Stimulated activated naive CD4-positive, alpha-beta T cell treated with Interleukin-2 at 50 U/mL for 16 hours (primary cell): ENCODE measurements at regions not wholly inside any gene's neighbourhood (a gene's known extent, or its start where the extent isn't known, plus 50 kb on each side); places are given as distances from the start of the nearest gene placed in this dataset.

Experiments used
- DNase-seq: peaks from one replicate; lab custom pipeline; 2025; lab: John Stamatoyannopoulos, UW

DNA sequence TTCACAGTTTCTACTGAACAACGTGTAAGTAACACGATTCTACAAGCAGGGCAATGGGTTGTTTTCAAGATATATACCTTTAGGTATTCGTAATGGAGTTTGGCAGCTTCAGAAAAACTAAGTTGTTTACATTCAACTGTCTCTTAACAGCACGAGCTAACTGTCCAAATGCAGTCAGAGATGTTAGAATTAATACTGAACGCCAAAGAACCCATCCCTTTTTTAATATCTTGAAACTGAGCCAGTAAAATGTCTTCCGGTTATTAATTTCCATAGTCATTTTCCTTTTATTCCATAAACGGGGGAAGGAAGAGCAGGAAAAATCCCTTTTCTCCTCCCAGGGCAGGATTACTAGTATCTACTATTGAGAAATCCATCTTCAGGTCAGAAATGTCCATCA lies 129.0 kb upstream of the THBS1 start:
- no peak for DNase-seq

DNA sequence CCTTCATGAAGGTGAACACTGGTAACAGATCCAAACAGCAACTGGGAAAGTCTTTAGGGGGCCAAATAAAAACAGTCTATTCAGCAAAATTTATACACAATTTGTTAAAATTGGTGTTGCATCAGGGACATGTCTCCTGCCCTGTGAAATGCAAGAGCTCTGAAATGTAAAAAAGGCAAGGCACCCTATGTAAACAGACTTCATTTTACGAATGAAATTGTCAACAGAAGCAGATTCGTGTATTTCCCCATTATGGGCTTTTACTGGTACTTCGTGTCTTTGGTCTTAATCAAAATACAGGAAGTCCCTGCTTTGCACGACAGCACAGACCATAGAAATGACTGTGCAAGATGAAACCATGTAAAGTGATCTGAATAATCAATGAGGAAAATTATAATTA lies 127.3 kb upstream of the THBS1 start:
- no peak for DNase-seq

DNA sequence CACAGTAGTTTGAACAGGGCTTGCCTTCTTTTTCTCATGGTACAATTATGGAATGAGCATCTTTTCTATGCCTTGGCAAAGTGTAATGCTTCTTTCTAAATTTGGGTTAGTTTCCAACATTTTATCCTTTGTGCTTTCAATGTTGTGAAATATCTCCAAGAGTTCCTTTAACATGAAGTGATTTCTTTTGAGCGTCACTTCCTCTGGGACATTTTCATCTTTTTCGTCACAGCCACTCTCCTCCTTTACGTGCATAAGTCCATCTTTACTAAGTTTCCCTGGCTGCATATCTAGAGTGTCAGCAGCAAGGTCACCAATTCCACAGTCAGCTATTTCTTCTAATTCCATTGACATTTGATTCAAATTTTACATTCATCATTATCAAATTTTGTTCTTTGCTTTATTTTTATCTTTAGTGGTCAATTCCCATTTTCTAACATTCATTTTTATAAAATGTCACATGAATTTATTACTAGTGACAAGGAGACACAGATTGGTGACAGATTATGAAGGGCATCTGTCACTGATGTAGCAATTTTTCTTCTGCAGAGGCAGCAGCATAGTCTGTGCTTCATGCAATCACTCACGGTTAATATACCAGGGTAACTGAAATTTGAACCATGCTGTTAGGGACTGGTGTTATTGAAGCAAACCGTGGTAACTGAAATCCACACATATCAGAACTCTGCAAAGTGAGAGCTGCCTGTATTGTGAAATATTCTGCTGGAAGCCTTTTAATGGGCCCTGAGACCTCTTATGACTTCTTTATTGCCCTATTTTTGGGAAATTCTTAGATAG lies 126.5 kb upstream of the THBS1 start:
- no peak for DNase-seq

DNA sequence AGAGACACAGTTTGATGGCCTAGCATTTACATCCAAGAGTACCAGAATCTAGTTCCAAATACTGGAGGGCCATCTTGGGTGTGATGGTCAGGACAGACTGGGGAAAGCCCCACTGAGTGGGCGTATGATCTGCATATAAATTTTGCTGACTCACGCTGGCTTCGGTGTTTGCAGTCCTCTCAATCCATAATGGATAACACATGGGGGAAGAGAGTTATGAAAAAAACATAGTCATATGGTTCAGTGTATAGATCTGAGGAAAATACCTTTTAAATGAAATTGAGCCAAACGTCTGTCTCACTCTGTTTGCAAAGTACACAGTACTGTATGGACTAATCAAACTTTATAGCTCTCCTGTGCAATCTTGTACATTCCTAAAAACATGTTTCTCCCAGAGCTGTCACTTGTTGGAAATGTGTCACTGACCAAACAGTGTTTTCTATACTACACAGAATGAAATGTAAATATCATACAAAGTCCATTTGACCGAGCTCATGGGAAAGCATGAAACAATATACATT lies 125.3 kb upstream of the THBS1 start:
- no peak for DNase-seq

DNA sequence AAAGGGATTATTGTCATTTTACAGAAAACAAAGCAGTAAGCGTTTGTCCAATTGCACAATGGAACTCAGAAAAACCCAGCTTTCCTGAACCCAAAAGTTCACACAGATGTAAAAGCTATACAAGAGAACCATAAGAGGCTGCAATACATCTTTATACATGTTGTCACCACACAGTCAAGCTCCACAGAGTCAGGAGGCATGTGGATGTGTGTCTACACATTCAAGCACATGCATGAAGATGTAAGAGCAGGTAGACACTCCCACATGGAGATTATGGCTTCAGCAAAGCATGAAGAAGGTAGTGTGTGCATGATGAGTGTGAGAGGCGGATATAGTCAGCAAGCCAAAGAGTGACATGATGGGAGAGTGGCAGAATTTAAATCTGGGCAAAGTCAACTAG lies 124.7 kb upstream of the THBS1 start:
- DNase-seq, result no peak

DNA sequence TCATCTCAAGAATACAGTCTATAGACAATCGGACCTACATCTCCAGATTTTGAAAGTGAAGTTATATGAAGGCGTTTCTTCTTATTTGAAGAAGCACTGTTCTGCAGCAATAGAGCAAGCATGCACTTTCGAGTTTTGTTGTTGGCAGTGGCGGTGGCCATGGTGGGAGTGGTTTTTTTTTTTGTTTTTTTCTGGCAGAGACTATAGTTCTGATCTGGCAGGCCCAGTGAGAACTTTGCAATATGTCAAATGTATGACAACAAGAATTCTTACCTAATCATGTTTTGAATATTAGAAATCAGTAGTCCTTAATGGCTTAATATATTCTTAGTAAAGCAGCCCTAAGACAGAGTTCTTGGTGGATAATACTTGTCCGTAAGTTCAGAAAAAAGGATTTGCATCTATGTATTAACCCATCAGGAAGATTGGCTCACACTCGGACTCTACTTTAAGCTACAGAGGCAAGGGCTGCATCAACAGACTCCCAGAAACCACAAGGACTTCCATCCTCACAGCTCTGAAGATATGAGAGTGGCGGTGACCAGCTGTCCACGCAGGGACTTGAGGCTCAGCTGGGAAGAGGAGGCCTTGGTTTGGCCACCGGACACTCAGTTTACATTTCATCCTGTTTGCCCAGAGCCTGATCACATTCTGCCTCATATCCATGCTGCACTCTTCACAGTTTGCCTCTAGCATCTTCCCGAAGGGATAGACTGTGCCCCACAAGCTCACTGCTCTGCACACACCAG lies 124.1 kb upstream of the THBS1 start:
- DNase-seq, result no peak

DNA sequence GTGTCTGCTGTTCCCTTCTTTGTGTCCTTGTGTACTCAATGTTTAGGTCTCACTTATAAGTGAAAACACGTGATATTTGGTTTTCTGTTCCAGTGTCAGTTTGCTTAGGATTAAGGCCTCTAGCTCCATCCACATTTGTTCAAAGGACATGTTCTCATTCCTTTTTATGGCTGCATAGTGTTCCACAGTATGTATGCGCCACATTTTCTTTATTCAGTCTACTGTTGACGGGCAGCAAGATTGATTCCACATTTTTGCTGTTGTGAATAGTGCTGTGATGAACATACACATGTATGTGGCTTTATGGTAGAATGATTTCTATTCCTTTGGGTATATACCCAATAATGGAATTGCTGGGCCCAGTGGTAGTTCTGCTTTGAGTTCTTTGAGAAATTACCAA lies 122.7 kb upstream of the THBS1 start:
- no peak for DNase-seq

DNA sequence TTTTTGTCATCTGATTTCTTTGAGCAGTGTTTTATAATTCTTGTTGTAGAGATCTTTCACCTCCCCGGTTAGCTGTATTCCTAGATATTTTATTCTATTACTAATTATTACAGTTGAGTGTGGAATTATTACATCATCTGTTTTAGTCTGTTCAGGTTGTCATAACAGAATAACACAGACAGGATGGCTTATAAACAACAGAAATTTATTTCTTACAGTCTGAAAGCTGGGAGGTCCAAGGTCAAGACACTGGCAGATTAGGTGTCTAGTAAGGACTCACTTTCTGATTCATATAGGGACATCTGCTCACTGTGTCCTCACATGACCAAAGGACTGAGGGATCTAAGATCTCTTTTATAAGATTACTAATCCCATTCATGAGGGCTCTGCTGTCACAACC lies 121.3 kb upstream of the THBS1 start:
- DNase-seq, result no peak

DNA sequence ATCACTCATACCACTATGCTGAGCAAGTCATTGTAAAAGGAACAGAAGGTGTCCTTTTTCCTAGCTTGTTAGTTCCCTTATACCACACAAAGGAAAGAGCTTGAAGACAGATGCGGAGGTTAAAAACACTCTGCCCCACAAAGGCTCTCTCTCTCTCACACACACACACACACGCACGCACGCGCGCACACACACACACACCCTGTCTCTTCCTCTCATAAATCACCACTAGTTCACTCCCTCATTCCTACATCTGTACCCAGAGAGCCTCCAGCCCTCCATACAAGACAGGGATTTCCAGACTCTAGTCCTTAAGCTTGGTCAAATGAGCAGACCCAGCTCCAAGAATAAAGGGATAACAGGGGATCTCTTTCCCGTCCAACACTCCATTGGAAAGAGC lies 120.1 kb upstream of the THBS1 start:
- no peak for DNase-seq

DNA sequence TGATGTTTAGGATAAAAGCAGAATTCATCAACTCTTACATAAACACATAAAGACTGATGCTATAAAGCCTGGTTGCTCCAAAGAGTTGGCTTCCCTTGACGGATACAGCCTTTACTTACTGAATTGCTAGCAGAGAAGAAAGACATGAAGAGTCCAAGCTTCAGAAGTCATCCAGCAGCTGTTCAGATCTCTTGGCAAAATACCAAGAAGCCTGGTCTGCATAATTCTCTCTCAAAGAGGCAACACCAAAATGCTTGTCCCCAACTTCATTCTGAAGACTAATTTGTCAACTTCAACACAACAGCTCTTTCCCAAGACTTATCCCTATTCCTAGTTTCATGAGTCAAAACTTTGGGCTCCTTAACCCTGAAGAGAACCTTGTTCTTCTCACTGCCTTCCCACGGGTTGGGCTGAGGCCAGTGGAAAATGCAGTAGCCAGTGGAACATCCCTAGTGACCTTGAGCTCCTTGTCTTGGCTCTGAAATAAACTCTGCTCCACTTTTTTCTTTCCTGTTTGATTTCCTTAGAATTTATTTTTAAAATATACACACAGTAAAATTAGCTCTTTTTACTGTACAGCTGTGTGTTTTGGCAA lies 119.2 kb upstream of the THBS1 start:
- no peak for DNase-seq

DNA sequence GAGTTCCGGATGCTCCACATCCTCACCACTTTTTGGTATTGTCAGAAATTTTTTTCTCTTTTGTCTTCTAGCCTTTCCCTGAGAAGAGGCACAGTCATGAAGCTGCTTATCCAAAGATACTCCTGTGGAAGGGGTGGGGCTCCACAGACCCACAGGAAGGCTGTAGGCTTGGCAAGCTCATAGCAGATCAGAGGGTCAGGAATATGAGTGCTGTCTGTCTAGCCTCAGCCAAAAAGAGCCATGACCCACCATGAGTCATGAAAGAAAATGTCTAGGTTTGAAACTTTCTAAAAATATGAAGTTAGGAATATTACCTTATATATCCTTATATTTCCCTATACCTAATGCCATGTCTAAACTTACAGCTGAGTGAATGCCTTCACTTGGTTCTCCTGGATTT lies 118.2 kb upstream of the THBS1 start:
- no peak for DNase-seq

DNA sequence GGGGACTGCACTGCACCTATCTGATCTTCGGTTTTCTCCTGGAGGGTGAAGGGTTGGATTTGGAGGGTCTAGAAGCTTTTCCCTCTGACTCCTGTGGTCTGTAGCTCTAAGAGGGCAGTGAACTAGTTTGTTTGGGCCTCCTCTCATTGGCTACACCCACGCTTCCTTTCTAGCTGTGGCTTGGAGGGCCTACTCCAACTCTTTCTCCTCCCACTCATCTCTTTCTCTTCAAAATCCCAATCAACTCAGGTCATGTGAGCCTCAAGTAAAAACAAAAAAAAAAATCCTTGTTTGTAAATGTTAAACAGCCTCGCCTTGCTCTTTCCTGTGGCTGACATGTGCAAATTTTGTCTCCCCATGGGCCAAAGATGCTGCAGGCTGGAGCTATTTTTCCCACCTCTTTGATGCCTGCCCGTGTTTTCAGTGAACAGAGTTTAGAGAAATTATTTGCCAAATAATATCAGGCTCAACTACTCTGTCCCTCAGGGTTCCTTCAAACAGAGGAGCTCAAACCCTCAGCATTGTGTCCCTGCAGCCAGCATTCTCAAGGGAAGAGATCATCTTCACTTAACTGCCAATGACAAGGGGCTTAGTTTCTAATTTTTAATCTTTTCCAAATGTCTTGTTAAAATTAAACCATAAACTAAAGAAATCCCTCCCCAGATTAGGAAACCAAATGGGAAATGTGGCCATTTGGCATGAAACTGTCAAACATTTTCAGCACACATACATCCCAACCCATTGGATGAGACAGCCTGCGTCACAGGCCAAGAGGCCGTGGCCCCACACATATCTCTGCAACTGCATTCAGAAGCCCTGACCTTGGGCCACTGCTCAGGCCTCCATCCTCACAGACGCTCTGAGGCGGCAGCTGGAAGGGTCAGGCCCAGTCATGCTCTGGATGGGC lies 114.8 kb upstream of the THBS1 start:
- DNase-seq, result no peak

DNA sequence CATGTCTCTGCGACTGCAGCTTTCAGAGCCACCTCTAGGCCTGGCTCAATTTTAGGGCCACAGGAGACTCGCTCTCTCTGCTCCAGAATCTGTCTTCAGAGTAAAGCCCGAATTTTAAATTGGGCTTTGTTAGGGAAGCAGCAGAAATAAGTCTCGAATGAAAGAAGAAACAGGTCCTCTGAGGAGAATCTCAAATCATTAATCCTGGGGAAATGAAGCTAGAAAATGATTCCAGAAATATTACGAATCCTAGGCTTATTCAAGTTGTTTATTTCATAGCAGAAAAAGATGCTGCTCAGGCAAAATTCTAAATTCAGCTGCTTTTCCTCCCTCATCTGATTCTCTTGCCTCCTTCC lies 114.2 kb upstream of the THBS1 start:
- no peak for DNase-seq

DNA sequence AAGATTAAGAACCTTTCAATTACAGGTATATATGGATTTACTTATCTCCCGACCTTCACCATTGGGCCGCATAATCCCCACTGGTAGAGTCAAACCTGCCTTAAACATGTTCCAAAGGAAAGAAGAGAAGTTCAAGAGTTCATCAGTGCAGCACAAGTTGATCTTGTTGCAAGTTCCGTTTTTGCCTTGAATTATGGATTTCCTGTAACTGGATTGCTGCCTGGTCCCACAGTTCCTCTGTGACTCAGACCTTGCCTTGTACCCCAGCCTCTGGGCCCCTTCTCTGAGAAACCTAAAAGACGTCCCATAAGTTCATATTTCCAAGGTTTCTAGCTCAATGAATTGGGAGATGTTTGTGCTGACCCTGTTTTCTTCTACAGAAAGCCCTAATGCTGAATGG lies 112.5 kb upstream of the THBS1 start:
- no peak for DNase-seq

DNA sequence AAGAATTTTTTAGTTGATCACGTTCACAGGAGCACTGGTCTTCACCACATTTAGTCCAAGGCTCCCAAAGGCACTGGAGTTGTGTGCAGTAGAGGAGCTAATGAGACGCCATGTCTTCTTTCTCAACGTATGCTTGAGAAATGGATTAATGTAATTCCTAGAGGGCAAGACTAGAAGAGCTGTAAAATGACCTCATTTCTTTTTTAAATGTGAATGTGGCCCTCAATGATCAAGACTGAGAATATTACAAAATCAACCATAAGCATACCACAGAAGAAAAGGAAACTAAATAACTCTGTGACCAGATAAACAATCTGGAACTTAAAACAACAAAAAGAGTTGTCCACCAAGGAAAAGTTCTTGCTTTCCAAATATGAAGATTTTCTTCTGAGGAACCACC lies 112.1 kb upstream of the THBS1 start:
- DNase-seq, result no peak

DNA sequence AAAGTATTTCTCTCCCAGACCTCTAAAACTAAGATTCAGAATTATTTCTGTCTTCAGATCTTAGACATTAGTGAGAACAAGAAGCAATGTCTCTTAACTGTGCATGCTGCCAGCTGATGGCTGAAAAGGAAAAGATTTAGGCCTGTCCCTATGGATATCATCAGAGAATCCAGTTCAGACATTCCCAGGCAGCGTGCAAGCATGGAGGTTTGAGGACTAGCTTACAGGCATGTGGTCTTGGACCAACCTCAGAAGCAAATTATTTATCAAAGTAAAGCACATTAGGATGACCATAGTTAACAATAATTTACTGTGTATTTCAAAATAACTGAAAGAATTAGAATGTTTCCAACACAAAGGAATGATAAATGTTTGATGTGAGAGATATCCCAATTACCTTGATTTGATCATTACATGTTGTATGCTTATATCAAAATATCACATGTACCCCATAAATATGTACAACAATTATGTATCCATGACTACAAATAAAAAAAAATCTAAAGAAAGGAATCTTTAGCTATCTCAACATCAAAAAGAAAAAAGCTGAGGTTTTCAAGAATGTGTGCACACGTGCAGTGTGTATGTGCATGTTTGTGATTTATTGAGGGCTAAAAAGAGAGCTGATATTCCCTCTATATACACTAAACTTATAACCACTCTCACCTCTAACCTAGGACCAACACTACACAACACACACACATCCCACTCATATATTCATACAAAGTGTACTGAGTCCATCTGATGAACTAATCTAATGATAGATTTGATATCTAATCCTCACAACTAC lies 108.9 kb upstream of the THBS1 start:
- no peak for DNase-seq

DNA sequence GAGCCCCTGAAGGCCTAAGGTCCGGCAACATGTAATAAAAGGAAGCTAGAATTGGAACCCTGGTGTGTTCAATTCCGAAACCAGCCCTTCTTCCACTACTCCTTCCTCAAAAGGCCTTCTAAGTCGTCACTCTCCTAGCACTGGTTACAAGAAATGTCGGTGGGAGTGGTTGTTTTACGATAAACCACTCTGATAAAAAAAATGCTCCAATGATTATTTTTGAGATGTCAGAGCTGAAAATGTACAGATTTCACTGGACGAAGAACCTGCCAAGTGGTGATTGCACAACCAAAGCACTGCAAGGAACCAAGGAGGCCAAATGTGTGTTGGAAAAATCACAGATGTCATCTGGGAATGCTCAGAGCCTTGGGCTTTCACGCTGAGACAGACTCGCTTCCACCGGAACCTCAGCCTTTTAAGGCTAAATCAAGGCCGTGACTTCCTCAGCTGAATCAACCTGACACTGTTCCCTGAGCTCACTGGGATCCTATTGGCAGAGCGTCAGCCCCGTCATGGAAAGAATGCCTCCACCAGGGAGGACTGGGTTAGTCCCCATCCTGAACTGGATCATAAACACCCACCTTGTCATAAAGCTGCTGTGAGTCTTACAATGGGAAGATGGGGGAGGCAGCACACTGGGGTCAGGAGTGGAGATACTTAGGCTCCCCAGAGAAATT lies 108.1 kb upstream of the THBS1 start:
- no peak for DNase-seq

DNA sequence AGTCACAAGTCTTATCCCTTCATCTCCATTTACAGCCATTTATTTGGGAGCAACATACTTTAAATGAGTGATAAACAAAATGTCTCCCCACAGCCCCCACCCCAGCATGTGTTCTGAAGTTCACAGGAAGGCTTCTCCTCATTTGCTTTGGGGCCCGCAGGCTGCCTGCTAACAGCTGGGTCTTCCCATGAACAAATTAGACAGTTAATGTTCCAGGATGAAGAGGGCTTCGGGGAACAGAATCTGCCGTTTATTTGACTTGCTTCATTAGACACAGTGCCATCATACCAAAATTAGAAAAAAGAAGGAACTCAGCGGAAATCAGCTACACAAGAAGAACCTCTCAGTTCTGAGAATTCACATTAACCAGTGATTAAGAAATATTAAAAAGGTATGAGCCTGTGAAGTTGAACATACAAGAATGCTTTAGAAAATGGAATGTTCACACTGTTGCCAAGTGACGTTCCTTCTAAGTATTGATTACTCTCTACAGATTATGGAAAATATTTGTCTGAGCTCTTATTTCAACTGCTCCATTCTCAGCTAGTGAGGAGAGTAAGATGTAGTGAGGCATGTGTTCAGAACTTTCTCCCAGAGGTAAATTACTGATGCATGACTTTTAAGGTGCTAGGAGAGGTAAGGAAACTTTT lies 107.5 kb upstream of the THBS1 start:
- no peak for DNase-seq

DNA sequence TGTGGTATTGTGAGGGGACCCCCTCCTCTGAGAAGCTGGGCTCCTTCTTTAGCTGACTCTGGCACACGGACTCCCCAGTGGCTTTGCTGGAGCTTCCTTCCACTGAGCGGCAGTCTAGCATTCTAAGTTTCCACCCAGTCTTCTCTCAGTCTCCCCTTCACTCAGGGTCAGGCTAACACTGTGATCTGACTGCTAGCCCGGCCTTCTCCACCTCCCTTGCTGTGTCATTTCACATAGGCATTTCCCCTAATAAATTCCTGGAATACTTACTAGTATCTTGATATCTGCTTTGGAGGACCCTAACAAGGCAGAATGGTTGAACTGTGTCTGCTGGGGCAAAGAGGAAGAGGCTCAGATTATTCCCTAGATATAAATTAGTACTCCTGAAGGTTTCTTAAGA lies 106.2 kb upstream of the THBS1 start:
- DNase-seq, result no peak

DNA sequence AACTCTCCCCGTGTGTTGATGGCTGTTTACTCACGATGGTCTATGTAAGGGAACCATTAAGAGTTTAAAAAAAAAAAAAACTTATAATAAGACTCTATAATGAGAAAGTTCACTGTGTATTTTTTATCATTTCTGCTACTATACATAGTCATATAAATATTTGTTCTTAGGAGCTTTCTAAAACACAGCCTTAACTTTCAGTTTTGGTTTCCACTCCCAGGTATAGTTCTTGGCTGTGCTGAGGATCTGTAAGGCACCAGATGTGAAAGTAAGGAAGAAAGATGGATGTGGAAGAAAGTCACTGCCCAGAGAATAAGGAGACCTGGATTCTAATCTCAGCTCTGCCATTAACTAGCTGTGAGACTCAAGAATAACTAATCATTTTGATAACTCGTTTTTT lies 101.9 kb upstream of the THBS1 start:
- no peak for DNase-seq
